HEK293T (cell line): ENCODE measurements at regions not wholly inside any gene's neighbourhood (a gene's known extent, or its start where the extent isn't known, plus 50 kb on each side); places are given as distances from the start of the nearest gene placed in this dataset.

Experiments
- FOXM1 ChIP-seq: fragments of 450-650 bp; IDR thresholded peaks from 2 replicates; pipeline ENCODE4 v1.6.1; 2017; ENCODE audit warnings: mild to moderate bottlenecking, borderline replicate concordance
- HDGF ChIP-seq: fragments of 450-650 bp; IDR thresholded peaks from 2 replicates; pipeline ENCODE4 v1.6.1; 2017; ENCODE audit warnings: antibody characterized with exemption, borderline replicate concordance
- SP1 ChIP-seq: fragments of 450-650 bp; IDR thresholded peaks from 2 replicates; pipeline ENCODE4 v1.6.1; 2017

- TF ChIP-seq FOXM1: no peak
- TF ChIP-seq SP1: no peak
- no peak for TF ChIP-seq HDGF
These were observed 898.6 kb downstream of the AMY1C start for GRCh38 chr1:104648269-104648691.
